ENCODE measurements at regions not wholly inside any gene's neighbourhood (a gene's known extent, or its start where the extent isn't known, plus 50 kb on each side); places are given as distances from the start of the nearest gene placed in this dataset.

DNA sequence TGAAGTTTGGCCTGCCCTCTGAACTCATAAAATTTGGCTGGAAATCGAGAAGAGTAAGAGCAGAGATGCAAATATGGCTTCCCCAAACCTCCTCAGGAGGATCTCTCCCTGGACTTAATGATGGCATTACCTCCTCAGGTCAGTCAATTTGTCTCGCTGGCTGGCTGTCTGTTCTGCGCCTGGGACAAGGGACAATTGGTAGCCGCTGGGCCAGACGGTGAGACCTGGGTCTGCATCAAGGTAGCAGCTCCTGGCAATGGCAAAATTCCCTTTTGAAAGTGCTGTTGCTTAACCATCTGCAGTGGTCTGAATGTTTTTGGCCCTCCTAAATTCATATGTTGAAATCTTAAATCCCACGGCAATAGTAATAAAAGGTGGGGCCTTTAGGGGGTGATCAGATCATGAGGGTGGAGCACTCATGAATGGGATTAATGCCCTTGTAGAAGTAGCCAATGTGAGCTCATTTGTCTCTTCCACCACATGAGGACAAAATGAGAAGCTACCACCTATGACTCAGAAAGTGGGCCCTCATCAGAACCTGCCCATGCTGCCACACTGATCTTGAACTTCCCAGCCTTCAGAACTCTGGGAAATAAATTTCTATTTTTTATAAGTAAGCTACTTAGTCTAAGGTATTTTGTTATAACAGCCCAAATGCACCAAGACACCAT is 439.3 kb upstream of the KLF4 start:
- H3K27ac Mint-ChIP-seq, result no peak overlapping the region
- no peaks in the 10 kb centered on the region for H3K36me3 Mint-ChIP-seq
- no peak for ATAC-seq
- no peaks in the 10 kb centered on the region for H3K27me3 Mint-ChIP-seq
- no peaks in the 10 kb centered on the region for H3K4me1 Mint-ChIP-seq
- H3K4me3 Mint-ChIP-seq, result no peak overlapping the region
- POLR2A ChIA-PET, result no interaction called here
- H3K9me3 Mint-ChIP-seq, result peaks cover 0 to 6% (median 2%) of the 10 kb centered on the region in 9 donors
- DNase-seq, result no peak

DNA sequence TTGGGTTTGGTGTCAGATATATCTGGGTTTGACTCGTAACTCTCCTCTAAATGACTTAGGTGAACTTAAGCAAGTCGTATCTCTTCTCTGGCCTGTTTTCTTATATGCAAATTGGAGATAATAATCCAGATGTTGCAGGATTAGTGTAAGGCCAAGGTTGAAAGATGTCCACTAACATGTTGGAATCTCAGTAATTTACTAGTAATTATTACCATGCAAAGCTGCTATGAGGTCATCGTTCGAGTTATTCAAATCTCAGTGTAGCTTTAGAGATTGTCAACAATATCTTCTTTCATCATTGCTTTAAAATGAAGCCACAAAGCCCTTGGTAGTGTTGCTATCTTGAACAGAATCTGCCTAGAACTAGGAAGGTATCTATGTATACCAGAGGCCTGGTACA is 437.7 kb upstream of the KLF4 start:
- DNase-seq (no peak), ATAC-seq (no peak)
- Mint-ChIP-seq H3K27me3 (no peaks in the 10 kb centered on the region), H3K4me3 (no peak overlapping the region), H3K36me3 (no peaks in the 10 kb centered on the region), H3K4me1 (no peaks in the 10 kb centered on the region), H3K9me3 (peaks cover 0 to 10% (median 5%) of the 10 kb centered on the region in 9 donors), H3K27ac (no peak overlapping the region)
- POLR2A ChIA-PET, result no interaction called here

DNA sequence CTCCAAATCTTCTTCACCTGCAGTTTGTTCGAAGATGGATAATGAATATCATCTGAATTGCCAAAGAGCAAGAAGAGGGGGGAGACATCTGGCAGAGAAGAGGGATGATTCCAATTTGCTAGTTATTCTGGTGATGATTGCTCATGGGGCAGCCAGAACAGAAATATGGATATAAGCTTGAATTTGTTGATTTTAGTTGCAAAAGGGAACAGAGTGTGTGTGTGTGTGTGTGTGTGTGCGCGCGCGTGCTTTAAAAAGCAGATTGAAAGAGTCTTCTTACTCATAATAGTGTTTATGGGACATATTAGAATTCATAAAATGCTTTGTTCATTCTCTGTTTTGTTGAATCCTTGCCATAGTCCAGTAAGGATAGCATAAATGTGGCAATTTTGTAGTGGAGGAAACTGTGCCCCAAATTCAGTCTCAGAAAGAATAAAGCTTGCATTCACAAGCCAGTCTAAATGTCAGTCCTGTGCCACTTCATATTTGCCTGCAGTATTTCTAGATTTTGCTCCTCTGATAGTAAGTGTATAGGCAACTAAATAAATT is 436.3 kb upstream of the KLF4 start:
- Mint-ChIP-seq H3K36me3 (no peaks in the 10 kb centered on the region), H3K27ac (no peak overlapping the region), H3K4me3 (no peak overlapping the region), H3K27me3 (no peaks in the 10 kb centered on the region), H3K9me3 (peaks cover 0 to 11% (median 8%) of the 10 kb centered on the region in 9 donors), H3K4me1 (no peaks in the 10 kb centered on the region)
- no peak for DNase-seq
- no peak for ATAC-seq
- POLR2A ChIA-PET, result no interaction called here

DNA sequence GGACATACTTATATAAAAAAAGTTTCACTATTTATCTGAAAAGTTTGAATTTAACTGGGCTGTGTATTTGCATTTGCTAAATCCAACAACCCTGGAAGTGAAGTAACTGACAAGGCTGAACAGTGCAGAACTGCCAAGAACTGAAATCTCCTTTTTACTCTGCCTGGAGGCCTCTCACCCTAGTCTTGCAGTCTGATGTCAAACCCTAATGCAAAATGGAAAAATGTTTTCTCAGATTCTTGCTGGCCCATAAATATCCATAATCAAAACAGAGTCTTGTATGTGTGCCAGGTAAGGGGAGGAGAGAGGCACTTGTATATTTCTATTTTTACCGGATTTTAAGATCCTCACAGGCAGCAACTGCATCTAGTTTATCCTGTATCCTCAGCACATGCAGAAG is 432.7 kb upstream of the KLF4 start:
- DNase-seq, result no peak
- ATAC-seq, result no peak
- Mint-ChIP-seq H3K27me3 (no peaks in the 10 kb centered on the region), H3K27ac (no peak overlapping the region), H3K4me3 (no peak overlapping the region), H3K36me3 (no peaks in the 10 kb centered on the region), H3K9me3 (peaks cover 0 to 11% (median 8%) of the 10 kb centered on the region in 9 donors), H3K4me1 (no peaks in the 10 kb centered on the region)
- POLR2A ChIA-PET, result no interaction called here

DNA sequence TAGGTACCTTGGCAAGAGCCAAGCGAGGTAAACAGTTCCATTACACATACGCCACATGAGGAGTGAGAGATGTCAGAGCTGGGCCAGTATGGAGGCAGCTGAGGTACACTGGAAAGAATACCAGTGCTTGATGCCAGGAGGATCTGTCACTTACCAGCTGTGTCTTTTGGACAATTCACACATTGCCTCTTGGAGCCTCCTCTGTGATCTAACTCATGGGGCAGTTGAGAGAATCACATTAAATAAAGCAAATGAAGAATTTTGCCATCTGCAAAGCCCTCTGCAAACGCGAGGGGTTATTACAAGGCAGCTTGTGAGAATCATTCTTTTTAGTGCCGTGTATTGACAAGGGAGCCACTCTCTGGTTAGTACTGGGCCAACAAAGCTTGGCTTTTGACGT is 429.7 kb upstream of the KLF4 start:
- DNase-seq, result no peak
- POLR2A ChIA-PET, result no interaction called here
- peaks cover 0 to 16% (median 7%) of the 10 kb centered on the region in 9 donors for H3K9me3 Mint-ChIP-seq

DNA sequence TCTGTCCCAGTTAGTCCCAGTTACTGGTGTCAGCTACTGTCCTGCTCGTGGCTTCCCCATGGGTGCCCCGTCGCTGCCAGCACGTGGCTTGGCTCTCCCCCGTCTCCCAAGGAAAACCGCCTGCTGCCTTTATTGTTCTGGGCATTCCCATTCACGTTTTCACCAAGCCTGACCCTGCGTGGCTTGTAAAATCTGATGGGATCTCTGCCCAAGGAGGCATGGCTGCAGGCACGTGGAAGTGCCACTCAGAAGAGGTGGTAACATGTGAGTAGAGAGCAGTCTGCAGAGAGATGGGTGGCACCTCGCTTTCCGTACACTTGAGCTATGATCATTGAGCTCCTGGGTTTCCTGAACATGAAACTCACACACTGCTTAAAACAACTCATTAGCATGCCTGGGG is 429.2 kb upstream of the KLF4 start:
- no peaks in the 10 kb centered on the region for H3K27me3 Mint-ChIP-seq
- no peak overlapping the region for H3K27ac Mint-ChIP-seq
- H3K36me3 Mint-ChIP-seq, result no peaks in the 10 kb centered on the region
- H3K9me3 Mint-ChIP-seq, result peaks cover under 1 to 13% (median 6%) of the 10 kb centered on the region in 9 donors
- ATAC-seq, result no peak
- no peaks in the 10 kb centered on the region for H3K4me1 Mint-ChIP-seq
- no peak overlapping the region for H3K4me3 Mint-ChIP-seq
- POLR2A ChIA-PET, result no interaction called here
- DNase-seq, result no peak

More for the DNA sequence above, 429.7 kb upstream of the KLF4 start:
- no peak for ATAC-seq
- Mint-ChIP-seq H3K4me3 (no peak overlapping the region), H3K27me3 (no peaks in the 10 kb centered on the region), H3K4me1 (no peaks in the 10 kb centered on the region), H3K36me3 (no peaks in the 10 kb centered on the region), H3K27ac (no peak overlapping the region)

DNA sequence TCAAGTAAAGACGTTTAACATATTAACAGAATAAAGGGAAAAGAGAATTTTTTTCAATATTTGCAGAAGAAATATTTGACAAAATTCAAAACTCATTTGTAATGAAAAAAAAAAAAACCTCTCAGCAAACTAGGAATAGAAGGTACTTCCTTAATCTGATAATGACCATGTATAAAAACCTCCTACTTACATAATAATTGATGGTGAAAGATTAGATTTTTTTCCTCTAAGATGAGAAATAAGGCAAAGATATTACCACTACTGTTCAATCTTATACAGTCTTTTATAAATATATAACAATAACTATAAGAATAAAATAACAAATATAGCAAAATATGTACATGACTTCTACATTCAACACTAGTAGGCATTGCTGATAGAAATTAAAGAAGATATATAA is 424.6 kb upstream of the KLF4 start:
- Mint-ChIP-seq H3K4me3 (no peak overlapping the region), H3K36me3 (no peaks in the 10 kb centered on the region), H3K27me3 (peaks cover 0 to 2% (median 0%) of the 10 kb centered on the region in 5 donors), H3K27ac (no peak overlapping the region), H3K9me3 (peaks cover 0 to 20% (median 9%) of the 10 kb centered on the region in 9 donors), H3K4me1 (no peaks in the 10 kb centered on the region)
- POLR2A ChIA-PET, result no interaction called here
- ATAC-seq (no peak), DNase-seq (no peak)

DNA sequence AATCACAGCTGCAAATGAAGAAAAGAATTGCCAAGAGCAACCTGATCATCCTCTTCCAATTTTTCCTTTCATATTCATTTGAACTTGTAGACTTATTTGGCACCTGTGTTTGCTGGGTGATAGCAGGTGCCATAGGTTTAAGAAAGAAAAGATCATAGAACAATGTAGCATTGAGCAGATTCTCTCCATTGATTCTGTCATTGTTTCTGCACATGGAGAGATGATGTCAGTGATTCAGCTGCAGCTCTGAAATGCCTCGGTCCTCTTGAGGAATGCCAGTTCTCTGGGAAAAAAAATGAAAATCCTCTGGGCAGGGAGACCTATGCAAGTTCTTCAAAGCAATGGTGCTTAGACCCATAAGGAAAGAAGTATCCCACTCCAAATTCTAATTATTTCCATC is 418.1 kb upstream of the KLF4 start:
- DNase-seq (no peak), ATAC-seq (no peak)
- H3K9me3 Mint-ChIP-seq, result peaks cover 0 to 16% (median 6%) of the 10 kb centered on the region in 9 donors

DNA sequence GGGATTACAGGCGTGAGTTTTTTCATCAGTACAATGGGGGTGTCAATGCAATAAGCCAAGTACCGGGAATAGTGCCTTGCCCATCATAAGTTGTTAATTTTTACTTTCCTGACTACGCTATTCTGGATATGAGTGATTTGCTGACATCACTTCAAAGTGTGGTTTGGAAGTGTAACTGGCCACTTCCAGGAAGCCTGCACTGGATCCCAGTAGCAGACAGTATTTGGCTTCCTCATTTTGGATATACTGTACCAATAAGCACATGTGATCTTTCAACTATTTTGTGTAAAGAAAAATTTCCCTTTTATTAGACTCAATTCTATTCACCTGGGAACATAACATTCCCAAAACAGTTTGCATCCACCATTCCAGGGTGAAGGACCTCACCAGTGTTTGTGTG is 417.7 kb upstream of the KLF4 start:
- no peak for ATAC-seq

More for the DNA sequence above, 418.1 kb upstream of the KLF4 start:
- Mint-ChIP-seq H3K27ac (no peak overlapping the region), H3K4me1 (peaks cover 0 to 15% (median 0%) of the 10 kb centered on the region in 4 donors), H3K27me3 (peaks cover 0 to 8% (median 0%) of the 10 kb centered on the region in 5 donors), H3K4me3 (no peak overlapping the region), H3K36me3 (no peaks in the 10 kb centered on the region)
- POLR2A ChIA-PET, result no interaction called here

DNA sequence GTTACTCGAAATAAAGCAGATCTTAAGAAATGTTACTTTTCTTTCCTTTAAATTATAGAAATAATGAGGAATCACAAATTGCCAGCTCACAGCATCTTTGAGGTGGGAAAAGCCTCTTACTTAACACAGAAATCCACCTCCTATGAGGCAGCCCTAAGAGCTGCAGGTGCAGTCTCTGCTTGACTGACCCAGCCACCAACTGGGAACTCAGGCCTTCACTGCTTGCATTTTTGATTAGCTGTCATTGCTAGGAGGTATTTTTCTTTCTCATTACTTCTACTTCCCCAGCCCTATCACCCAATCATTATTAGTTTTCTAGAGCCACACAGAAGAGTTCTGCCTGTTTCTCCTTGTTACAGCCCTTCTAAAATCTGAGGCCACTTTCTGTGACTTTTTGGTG is 416.5 kb upstream of the KLF4 start:
- ATAC-seq (no peak), DNase-seq (no peak)
- Mint-ChIP-seq H3K4me3 (no peak overlapping the region), H3K27ac (no peak overlapping the region), H3K27me3 (peaks cover 0 to 8% (median 0%) of the 10 kb centered on the region in 5 donors), H3K36me3 (no peaks in the 10 kb centered on the region), H3K9me3 (peaks cover 0 to 7% (median 4%) of the 10 kb centered on the region in 9 donors), H3K4me1 (peaks cover 0 to 15% (median 0%) of the 10 kb centered on the region in 4 donors)
- POLR2A ChIA-PET, result no interaction called here

More for the DNA sequence above, 417.7 kb upstream of the KLF4 start:
- no peak for DNase-seq
- peaks cover 0 to 8% (median 0%) of the 10 kb centered on the region in 5 donors for H3K27me3 Mint-ChIP-seq
- no peak overlapping the region for H3K4me3 Mint-ChIP-seq
- POLR2A ChIA-PET, result no interaction called here
- H3K9me3 Mint-ChIP-seq, result peaks cover 0 to 12% (median 5%) of the 10 kb centered on the region in 9 donors
- peaks cover 0 to 15% (median 0%) of the 10 kb centered on the region in 4 donors for H3K4me1 Mint-ChIP-seq
- H3K27ac Mint-ChIP-seq, result no peak overlapping the region
- no peaks in the 10 kb centered on the region for H3K36me3 Mint-ChIP-seq

DNA sequence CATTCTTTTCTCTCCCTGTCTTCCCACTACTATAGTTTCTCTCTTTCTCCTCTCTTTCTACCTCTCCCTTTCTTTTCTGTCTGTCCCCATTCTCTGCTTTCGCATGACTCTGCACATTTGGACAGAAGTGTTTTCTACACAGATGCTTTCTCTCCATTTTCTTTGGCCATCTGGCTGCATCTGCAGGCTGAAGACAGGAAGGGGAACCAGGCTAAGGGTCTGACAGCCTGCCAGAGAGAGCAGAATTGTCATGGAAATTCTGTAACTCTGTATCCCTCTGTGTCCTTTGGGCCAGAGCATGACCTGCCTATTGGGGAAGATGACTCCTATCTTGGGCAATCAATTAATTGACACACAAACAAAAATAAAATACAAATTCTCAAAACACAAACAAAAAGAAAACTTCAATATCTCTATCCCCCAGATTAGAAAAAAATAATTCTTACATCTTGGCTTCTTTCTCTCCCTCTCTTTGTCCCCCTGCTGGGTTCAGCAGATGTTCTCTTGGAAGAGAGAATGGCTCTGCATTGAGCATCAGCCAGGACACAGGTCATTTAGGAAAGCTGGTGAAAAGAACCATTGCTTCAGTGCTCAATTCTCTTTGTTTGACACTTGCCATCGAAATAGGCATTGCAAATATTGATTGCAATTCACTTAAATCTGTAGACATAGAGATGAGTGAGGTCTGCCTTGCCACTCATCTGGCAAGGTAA is 415.9 kb upstream of the KLF4 start:
- Mint-ChIP-seq H3K9me3 (peaks cover 0 to 7% (median 4%) of the 10 kb centered on the region in 9 donors), H3K27me3 (peaks cover 0 to 8% (median 0%) of the 10 kb centered on the region in 5 donors), H3K4me3 (no peak overlapping the region), H3K27ac (peak overlapping the region in 1 of 10 donors; percentile 42), H3K4me1 (peaks cover 0 to 15% (median 0%) of the 10 kb centered on the region in 4 donors), H3K36me3 (no peaks in the 10 kb centered on the region)
- POLR2A ChIA-PET, result no interaction called here
- ATAC-seq, result no peak
- no peak for DNase-seq

DNA sequence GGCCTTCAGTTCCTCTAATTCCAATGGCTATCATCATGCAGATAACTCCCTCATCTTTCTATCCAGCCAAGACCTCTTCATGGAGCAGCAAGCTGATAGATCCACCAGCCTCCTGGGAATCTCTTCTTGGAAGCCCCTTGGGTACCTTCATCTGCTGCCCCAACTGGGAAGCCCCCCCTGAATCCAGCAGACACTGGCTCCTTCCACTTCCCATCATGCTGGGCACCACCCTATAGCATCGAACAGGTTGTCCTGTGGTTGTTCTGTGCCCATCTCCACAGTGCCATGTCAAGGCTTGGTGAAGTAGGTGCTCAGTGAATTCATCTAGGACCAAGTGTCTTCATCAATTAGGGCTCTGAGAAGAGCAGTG is 410.4 kb upstream of the KLF4 start:
- H3K27me3 Mint-ChIP-seq, result peaks cover 0 to 4% (median 0%) of the 10 kb centered on the region in 5 donors
- H3K9me3 Mint-ChIP-seq, result peaks cover 0 to 8% (median 3%) of the 10 kb centered on the region in 9 donors
- no peak for ATAC-seq
- DNase-seq, result no peak
- H3K4me1 Mint-ChIP-seq, result peaks cover 0 to under 1% (median 0%) of the 10 kb centered on the region in 4 donors
- H3K27ac Mint-ChIP-seq, result peak overlapping the region in 1 of 10 donors; percentile 41
- H3K4me3 Mint-ChIP-seq, result no peak overlapping the region
- POLR2A ChIA-PET, result no interaction called here
- H3K36me3 Mint-ChIP-seq, result no peaks in the 10 kb centered on the region

DNA sequence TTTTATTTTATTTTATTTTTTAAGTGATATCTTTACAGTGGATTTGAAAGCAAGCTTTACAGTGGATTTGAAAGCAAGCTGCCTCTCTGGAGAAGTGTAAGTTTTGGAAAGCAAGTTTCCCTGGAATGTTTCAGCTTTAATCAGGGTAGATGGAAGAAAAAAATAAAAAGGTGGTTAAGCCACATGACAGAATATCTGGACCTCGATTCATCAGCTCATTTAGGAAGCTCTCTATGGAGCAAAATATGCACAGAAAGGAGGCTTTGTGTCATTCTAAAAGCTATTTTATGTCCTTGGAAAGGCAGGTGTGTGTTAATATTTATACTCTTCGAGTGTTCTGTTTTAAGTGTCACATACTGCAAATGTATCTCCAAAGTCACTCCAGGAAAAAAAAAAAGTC is 409.2 kb upstream of the KLF4 start:
- H3K4me3 Mint-ChIP-seq, result no peak overlapping the region
- H3K9me3 Mint-ChIP-seq, result peaks cover 0 to 8% (median 3%) of the 10 kb centered on the region in 9 donors
- no peaks in the 10 kb centered on the region for H3K4me1 Mint-ChIP-seq
- H3K36me3 Mint-ChIP-seq, result no peaks in the 10 kb centered on the region
- peaks cover 0 to 3% (median 0%) of the 10 kb centered on the region in 5 donors for H3K27me3 Mint-ChIP-seq
- no peak overlapping the region for H3K27ac Mint-ChIP-seq
- POLR2A ChIA-PET, result no interaction called here
- DNase-seq, result no peak
- no peak for ATAC-seq
